Activated CD4-positive, alpha-beta T cell treated with anti-CD3 and anti-CD28 coated beads, Interleukin-2, amount 50 U/mL, for 1 hour (primary cell): ENCODE measurements at regions not wholly inside any gene's neighbourhood (a gene's known extent, or its start where the extent isn't known, plus 50 kb on each side); places are given as distances from the start of the nearest gene placed in this dataset.
"Not testable (repeated sequence)": the region's sequence is repeated elsewhere in the genome, so short reads cannot be mapped to it uniquely, and the experiment has no call there.

Experiments
- DNase-seq: peaks from one replicate; pipeline ENCODE4 v3.0.0-alpha.2; 2020

DNA sequence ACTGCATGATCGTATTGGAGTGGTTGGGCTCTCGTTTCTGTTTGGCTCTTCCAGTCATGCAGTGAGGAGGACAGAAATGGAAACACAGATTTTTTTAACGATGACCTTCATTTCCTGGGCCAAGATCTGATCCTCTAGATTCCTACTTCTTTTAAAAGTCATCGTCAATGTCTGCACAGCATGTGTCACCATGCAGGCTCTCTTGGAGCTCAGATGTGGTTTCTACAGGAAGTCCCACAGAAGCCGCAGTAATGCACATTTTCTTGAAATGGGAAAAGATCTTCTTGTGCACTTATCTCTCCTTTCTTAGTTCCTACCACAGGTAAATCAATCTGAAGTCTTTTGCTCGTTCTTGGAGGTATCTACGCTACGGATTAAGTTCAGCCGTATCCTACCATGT, 626.9 kb downstream of the EFNB2 start:
- no peak for DNase-seq

DNA sequence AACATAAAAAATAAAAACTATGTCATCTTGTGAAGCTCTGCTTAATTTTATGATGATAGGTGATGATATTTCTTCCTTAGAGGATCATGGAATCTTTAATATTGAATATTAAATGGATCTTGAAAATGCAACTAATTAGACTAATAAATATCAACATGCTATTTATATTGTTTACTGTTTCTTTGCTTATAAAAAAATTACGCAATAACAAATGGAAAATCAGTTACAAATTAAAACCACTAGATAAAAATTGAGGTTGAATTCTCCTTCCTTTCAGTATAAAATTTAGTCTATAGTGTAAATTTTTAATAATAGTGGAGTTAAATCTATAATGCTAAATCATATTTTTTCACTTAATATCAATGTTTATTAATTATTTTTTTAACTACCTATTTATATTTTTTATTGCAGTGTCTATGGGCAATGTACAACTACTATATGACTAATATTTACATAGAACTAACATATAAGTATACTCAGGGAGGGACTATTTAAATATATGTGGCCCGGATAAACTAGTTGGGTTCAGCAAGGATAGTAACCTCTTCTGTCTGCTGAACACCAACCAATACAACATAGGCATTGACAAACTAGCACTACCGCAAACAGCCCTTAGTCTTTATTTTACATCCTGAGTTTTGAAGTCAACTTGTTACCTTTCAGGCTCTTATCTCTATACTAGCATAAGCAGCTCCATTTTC, 628.0 kb downstream of the EFNB2 start:
- DNase-seq: no peak

DNA sequence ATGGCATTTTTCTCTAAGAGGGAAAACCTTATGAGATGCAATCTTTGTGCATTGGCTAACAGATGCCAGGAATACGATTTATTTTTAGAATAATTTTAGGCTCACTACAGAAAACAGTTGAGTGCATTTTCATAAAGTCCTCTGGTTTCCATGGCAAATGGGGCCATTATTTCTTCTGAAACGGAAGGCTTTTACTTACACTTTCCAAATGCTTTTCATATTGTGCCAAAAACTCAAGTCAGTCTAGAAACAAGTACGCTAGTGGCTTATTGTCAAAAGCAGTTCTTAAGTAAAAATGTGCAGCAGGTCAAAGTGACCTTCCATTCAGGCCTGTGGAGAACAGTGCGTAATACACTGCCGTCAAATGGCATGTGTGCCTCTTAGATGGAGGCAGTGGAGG, 628.7 kb downstream of the EFNB2 start:
- no peak for DNase-seq

DNA sequence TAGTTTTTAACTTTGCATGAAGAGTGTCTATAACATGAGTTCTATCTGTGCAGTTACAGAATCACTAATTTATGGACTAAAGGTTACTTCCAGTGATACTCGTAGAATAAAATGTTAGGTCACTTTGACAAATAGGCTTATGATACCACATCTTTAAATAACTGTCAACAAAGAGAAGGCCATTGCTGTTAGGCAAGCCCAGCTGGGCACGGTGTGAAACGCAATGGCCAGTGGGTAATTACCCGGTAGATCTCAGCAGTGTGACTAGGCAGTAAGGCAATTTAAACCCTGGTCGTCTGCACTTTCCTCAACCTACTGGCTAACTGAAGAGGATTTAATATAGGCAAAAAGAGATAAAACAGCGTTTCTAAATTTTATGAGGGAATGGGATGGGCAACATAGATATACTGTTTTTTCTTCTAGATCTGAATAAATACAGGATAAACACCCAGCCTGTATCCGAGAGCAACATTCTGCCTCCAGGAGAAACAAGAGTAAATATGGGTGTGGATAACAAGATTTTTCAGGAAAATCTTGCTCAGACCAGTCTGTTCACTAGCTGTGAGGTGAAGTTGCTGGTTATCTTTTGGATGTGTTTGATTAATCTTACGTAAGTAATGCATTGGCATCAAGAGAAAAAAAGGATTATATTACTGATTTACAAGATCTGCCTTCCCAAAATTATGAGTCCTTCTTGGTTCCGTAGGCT, 631.3 kb downstream of the EFNB2 start:
- no peak for DNase-seq

DNA sequence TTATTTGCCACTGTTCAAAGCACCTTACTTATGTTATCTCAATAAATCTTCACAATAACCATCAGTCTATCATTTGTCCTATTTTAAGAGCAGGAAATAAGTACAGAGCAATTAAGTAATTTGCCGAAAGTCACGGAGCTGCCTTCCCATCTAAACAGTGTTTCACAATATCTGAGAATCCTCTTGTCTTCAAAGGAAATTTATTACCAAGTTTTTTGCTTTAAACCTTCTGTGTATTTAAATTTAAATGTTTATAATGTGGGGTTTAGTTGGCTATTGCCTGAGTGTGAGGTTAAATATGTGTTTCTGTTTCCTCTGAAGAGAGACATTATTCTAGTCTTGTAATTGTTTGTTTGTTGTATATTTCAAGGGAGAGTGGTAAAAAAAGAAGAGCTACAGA, 633.1 kb downstream of the EFNB2 start:
- DNase-seq: no peak

DNA sequence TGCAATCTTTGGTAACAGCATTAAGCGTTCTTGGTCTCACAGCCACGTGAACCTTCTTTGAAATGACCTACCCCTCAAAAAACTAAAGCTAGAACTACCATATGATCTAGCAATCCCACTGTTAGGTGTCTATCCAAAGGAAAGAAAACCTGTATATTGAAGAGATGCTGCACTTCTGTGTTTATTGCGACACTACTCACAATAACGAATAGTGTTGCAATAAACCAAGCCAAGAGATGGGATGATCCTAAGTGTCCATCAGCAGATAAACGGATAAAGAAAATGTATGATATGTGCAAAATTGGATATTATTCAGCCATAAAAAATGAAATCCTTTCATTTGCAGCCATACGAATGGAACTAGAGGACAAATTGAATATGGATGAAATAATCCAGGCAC, 637.9 kb downstream of the EFNB2 start:
- no peak for DNase-seq

DNA sequence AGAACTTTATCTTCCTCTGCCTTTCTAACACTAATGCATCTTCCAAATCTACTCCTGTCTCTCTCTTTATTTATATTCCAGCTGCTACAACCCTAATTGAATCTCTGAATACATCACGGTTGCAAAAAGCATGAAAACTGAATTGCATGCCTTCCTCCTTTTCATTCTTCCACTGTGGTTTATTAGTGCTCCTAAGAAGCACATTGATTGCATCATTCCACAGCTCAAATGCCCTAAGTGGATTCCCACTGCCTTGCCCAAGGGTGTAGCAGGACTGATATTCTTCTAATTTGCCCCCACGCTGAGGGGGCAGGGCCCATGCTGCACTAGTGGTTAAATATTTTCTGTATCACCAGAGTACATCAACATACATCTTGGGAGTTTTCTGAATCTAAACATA, 640.8 kb downstream of the EFNB2 start:
- no peak for DNase-seq

DNA sequence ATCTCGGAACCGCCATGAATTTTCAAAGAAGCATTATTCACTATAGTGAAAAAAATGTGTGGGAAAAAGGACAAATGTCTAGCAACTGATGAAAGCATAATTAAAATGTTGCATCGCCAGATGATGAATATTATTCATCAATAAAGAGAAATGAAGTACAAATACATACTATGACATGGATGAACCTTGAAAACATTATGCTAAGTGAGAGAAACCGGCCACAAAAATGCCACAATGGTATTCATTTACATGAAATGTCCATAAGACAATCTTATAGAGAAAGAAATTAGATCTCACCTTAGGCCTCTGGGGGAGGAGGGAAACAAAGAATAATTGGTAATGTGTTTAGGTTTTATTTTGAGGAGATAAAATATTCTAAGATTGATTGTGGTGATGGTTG, 645.0 kb downstream of the EFNB2 start:
- no peak for DNase-seq

DNA sequence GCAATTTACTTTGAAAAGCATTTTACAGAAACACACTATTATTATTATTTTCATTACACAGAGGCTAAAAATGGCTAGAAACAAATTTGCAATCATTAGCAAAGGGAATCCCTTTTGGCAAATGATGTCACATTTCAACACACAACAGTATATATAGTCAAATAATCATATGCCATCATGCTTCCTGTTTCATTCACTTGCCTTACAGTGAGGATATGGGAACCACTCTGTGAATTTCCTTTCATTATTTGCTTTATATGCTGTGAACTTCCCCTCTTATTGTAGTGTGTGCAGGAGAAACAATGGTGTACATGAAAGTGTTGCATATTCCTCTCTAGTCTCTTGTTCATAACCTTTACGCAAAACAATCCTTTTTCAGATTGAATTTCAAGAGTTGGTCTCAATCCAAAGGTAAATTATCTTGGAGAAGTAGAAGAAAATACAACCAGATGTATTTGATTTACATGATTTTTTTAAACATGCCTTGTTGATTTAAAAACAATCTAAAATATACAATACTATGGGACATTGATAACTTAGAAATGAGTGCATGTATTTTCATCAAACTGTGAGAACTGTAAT, 657.3 kb downstream of the EFNB2 start:
- no peak for DNase-seq

DNA sequence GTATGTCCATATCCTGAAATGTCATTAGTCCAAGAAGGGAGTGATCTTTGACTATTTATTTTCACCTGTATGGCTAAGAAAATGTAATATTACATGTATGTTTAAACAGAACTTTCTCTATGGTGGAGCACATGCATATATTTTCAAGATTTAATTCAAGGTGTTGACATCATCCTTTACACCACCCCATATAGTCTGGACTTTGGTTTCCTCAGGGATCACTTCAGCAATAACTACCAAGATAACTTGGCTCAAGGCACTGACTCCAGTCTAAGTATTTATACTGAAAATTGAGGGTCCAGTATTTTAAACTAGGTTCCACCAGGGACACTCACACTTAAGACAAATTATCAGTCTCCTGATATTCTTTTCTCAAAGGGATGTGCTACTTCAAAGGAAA, 660.6 kb downstream of the EFNB2 start:
- no peak for DNase-seq

DNA sequence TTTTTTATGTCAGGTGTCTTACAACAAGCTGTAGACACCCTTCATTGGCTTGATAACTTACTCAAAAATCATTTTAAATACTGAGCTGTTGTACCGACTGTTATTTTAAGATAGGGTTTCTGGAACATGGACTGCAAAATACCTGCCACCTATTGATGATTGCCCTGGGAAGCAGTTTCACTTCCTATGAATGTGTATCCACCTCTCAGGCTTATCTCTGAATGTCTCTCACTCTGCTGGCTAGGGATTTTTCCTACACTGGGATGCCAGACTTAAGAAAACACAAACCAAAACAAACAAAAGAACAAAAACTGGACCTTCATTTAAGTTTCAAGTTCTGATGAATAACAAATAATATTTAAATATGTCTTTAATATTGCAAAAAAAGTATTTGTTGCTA, 663.7 kb downstream of the EFNB2 start:
- DNase-seq: no peak

DNA sequence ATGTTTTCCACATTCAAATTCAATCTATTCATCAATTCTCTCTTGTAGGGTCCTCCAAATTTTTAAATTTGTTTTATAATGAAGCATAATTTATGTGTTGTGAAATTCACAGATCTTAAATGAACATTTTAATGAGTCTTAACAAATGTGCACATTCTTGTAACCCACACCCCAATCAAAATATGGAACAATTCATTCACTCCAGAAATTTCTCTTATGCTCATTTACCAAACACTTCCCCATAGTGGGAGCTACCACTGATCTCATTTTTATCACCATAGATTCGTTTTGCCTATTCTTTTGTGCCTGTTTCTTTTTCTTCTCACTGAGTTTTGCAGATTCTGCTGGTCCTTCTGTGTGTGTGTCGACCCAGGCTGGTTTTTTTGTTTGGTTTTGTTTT, 664.1 kb downstream of the EFNB2 start:
- no peak for DNase-seq

DNA sequence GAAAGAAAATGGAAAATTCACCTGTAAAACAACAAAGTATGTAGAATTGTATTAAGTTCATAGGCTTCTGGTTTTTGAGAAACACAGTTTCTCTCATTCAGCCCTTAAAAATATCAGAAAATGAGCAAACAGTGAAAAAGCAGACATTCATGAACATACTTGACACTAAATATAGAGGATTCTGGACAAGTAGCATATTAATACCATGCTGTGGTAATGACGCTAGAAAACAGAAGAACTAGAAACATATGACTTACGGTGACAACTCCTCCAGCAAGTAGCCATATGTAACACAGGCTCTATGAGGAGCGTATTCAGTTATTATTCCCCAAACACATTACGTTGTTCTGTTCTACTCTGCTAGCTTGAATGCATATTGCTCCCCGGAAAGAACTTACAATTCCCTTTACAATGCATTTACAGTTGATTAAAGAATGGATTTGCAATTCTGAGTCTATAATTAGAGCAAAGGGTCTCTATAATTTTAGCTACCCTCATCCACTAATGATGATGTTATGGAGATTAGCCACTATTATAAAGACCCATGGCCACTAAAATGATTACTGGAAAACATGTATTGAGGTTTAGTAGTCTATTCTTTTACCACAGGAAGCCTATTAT, 672.1 kb downstream of the EFNB2 start:
- no peak for DNase-seq

DNA sequence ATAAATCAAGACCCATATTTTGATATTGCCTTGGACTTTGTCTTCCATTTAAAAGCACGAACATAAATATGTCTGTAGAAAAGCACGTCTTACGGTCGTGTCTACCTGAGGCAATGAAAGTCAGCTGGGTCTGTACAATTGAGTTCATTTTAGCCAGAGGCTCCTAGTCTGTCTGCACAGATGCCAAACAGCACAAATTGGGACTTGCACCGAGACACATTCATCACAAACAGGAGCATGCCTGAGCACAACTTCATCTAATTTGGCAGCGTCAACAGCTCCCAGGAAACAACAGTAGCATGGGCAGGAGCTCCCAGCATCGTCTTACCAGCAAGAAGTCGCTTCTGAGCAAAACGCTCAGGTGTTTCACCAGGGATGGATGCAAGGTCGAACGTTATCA, 687.0 kb downstream of the EFNB2 start:
- DNase-seq: no peak

DNA sequence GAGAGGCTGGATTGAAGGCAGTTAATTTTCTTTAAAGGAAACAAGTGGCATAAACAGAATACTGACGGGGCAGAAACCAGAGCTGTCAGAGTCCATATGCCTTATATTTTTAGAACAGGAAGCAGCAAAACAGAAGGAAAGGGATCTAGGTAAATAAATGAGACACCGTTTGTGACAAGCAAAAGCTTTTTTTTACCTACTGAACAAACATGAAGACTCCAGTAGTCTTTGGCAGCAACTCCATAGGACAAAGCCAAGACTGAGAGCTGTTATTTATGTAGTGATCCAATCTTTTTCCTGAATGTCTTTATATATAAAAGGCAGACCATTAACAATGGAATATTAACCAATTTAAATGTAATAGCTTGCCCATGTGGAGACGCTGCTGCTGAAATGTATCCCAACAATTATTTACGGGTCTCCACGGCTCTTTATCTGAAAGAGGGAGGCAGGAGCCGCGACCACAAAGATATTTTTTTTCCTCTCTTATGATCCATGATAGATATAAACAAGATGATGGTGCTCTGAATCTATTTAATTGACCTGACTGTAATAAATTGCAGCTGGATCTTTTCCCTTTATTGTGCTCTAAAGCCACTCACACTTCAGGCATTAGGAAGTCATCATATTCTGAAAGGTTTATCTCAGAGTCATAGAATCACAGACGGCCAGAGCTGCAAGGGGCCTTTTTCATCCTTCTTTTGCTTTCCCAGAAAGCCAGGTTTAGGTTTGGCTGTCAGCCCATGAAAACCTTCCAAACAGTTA, 687.8 kb downstream of the EFNB2 start:
- no peak for DNase-seq

DNA sequence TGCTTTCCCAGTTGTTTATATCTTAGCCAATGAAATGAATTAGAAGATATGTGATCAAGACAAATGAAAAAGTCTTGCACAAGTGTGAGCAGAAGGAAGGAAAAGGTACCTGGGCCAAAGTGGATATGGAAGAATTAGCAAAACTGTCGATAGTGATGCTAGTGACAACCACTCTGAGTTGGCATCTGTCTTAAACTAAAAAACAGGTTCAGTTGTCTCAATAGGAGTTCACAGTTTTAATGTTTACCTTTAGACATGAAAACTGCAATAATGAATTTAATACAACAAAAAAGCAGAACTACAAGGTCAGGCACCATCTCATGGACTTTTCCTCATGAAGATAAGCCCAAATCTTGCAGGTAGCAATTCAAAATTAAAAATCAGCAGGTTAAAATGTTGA, 688.5 kb downstream of the EFNB2 start:
- DNase-seq: no peak

DNA sequence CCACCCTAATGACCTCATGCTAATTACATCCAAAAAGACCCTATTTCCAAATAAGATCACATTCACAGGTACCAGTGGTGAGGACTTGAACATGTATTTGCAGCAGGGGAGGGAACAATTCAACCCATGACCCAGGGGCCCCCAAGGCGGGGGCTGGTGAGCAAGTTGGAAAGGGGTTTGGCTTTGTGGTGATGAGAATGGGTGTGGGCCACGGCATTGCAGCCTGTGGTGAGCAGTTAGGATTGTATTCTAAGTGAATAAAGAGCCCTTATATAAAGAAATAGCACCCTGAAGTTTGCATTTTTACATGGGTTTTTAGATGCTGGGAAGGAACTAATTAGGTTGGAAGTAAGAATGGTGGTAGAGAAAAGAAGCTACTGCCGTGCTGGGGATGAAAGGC, 694.2 kb downstream of the EFNB2 start:
- no peak for DNase-seq

DNA sequence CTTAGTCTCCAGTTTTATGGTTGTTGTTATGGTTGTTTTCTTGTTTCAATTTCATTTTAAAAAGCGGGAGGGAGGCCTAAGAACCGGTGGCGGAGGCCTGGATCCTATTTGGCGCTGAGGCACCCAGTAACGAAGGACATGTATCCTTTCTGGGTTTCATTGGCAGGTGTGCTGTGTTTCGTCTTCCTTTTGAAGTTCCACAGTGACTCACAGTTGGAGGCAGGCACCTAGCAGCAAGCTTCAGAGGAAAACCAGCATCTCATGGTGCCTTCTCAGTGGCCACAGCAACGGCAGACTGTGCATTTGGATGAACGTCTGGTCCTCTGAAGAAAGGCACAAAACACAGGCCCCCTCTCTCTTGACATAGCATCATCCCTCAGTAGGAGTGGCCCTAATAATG, 697.2 kb downstream of the EFNB2 start:
- no peak for DNase-seq

DNA sequence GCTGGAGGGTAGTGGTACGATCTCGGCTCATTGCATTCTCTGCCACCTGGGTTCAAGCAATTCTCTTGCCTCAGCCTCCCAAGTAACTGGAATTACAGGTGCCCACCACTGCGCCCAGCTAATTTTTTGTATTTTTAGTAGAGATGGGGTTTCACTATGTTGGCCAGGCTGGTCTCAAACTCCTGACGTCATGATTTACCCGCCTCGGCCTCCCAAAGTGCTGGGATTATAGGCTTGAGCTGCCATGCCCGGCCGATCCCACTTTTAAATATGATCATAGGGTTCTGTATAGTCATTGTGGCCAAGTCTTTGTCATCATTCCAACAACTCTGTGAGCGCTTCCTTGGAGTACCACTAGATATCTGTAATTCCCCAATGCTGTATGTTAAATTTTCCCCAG, 698.2 kb downstream of the EFNB2 start:
- DNase-seq: not testable (repeated sequence)

DNA sequence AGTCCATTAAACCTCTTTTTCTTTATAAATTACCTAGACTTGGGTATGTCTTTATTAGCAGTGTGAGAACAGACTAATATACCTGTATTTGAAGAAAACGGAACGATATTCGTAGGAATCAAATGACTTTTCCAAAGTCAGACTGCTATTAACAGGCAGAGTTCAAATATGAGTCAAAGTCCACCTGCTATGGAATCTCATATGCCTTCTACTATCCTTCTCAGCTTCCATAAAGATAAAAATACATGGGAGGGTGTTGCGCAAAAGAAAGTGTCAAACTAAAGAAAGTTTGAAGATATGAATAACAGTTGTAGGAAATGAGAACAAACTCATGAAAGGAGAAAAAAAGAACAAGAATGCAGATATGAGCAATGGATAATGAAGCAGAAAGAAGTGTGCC, 704.6 kb downstream of the EFNB2 start:
- DNase-seq: no peak

DNA sequence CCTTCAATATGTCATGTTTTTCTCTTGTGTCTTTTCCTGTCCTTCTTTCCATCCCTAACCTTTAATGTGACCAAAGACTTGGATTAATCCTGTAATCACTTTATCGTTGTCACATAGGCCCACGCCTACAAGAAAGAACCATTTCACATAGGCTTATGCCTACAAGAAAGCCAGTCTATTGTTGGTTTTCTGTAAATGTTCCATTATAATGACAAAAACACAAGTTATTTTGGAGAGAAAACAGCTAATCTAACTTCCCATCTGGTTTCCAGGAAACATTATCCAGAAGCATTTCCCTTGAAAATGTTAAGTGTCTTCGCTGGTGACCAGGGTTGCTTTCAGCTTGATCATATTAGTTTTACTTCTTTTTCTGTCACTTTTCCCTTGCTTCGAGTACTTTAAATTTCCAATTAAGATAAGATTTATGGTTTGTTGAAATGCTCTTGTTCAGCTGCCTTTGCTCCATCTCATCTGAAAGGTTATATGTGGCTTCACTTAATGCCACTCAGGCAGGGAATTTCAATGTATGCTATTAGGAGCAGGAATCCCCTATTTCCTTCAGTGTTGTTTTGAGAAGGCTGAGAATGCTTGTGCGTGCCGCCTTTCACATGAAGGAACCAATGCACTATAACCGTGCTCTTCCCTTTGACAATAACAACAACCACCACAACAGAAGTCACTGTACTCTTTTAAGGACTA, 708.2 kb downstream of the EFNB2 start:
- no peak for DNase-seq

DNA sequence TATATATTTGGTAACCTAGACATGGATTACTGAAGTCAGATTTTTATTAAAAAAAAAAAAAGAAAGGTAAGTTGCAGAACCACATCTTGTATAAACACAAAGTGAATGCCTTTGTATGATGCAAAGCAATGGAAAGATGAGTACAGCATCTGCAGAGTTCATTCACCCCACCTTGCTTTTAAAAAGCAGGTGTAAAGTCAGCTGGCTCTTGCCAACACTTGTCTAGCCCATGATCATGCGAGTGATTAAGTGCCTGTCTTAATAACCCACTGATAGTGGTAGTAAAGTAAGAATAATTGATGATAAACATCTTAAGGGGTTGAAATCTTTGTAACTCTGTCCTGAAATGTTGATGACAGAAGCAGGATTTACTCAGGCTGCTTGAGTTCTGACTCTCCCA, 710.4 kb downstream of the EFNB2 start:
- no peak for DNase-seq

DNA sequence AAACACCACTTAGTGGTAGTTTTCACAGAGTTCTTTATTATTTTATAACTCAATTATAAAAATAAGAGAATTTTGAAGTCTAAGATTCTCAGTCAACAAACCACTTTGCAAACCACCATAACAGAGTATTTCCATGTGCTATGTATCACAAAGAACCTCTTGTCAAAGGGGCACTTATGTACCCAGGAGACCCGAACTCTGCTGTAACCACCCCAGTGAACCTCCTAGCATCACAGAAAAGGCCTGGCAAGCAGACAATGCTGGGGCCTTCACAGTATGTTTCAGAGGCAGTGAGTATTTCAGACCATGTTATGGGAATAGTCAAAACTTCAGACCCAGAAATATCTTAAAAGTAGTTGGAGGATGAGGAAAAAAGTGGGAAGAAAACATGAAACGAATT, 714.1 kb downstream of the EFNB2 start:
- DNase-seq: no peak
